Fibroblast of lung (primary cell): ENCODE measurements at regions not wholly inside any gene's neighbourhood (a gene's known extent, or its start where the extent isn't known, plus 50 kb on each side); places are given as distances from the start of the nearest gene placed in this dataset.

Experiments used
- EZH2 ChIP-seq: IDR thresholded peaks from 2 replicates; pipeline ENCODE4 v1.5.1; 2012; ENCODE audit warnings: low read length, control low read depth, mild to moderate bottlenecking; ENCODE audit errors: missing control alignments
- TF ChIP-seq, protein P1 (sequence below), 2 donors: IDR thresholded peaks in 1 of 2; conservative IDR thresholded peaks in 1 of 2; 1 replicate in 1 of 2; 2 replicates in 1 of 2; pipeline ENCODE4 v1.5.1; 2011 to 2012; ENCODE audit warnings: low read length in 2 of 2, control low read depth in 1 of 2, inconsistent platforms in 1 of 2, low read depth in 1 of 2, mild to moderate bottlenecking in 1 of 2

DNA sequence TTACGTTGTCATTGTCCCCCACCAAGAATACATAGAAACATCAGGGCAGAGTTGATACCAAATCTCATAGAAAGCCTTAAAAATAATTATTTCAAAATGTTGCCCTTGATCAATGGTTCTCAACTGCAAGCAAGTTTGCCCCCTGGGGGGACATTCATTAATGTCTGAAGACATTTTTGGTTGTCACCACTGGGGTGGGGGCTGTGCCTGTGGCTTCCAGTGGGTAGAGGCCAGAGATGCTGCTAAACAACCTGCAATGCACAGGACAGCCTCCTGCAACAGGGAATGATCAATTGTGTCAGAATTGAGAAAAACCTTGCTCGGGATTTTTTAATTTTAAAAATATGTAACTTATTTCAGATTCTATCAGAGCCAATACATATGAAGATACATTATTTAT, 130.6 kb upstream of the DOK5 start:
- TF ChIP-seq, protein P1, sequence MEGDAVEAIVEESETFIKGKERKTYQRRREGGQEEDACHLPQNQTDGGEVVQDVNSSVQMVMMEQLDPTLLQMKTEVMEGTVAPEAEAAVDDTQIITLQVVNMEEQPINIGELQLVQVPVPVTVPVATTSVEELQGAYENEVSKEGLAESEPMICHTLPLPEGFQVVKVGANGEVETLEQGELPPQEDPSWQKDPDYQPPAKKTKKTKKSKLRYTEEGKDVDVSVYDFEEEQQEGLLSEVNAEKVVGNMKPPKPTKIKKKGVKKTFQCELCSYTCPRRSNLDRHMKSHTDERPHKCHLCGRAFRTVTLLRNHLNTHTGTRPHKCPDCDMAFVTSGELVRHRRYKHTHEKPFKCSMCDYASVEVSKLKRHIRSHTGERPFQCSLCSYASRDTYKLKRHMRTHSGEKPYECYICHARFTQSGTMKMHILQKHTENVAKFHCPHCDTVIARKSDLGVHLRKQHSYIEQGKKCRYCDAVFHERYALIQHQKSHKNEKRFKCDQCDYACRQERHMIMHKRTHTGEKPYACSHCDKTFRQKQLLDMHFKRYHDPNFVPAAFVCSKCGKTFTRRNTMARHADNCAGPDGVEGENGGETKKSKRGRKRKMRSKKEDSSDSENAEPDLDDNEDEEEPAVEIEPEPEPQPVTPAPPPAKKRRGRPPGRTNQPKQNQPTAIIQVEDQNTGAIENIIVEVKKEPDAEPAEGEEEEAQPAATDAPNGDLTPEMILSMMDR (conservative IDR thresholded peaks at IDR 0.05 in 1 of 2, IDR thresholded peaks at IDR 0.05 in 1 of 2; ENCODE audit: low read depth in 1 of 2, low read length in 2 of 2): no peak
- TF ChIP-seq EZH2: no peak
